GM03348 (cell line): ENCODE measurements at regions not wholly inside any gene's neighbourhood (a gene's known extent, or its start where the extent isn't known, plus 50 kb on each side); places are given as distances from the start of the nearest gene placed in this dataset.
A peak's percentile ranks its signal among the peaks of the same experiment; 100 is the strongest.

Source experiments
- DNase-seq: peaks from one replicate; pipeline ENCODE4 v3.0.0; 2012; ENCODE audit warnings: low spot score

- no peak for DNase-seq
Measured at GRCh38 chr3:72231439-72232196, 446.7 kb upstream of the PROK2 start.

DNA sequence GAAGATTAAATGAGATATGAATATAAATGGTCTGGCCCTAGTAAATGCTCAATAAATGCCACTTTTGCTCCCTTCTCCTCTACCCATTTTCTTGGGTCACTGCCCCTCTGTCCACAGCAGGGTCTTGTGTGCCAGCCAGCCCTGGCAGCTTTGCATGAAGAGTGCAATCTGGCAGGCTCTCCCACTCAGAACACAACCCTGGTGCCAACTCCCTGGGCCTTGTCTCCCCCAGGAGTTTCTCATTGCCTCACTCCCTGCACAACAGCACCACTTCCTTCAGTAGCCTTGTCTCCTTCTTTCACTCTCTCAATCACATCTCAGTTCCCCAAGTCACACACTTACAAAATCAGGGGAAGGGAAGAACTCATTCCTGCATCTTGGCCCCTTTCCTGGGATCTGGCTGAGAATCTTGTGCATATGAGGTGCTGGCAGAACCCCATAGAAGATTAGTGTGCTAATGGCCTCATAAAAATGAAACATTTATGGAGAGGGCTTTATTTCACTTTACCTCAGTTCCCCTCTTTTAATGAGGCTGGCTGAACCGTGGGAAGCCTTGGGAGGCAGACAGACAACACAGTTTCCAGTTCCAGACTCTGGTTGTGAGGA, 445.9 kb upstream of the PROK2 start:
- peak; percentile 34 for DNase-seq

DNA sequence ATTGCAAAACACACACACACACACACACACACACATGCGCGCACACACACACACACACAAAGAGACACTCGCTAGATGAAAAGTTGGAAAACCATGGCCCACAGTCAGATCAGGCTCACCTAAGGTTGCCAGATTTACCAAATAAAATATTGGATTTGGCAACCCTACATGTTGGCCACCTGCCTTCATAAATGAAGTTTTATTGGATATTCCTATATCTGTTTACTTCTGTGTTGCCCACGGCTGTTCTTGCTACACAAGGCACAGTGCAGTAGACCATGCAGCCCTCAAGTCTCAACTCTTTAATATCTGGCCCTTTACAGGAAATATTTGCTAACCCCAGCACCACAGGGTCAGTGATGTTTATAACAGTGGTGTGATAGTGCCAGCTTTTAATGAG, 445.0 kb upstream of the PROK2 start:
- no peak for DNase-seq

DNA sequence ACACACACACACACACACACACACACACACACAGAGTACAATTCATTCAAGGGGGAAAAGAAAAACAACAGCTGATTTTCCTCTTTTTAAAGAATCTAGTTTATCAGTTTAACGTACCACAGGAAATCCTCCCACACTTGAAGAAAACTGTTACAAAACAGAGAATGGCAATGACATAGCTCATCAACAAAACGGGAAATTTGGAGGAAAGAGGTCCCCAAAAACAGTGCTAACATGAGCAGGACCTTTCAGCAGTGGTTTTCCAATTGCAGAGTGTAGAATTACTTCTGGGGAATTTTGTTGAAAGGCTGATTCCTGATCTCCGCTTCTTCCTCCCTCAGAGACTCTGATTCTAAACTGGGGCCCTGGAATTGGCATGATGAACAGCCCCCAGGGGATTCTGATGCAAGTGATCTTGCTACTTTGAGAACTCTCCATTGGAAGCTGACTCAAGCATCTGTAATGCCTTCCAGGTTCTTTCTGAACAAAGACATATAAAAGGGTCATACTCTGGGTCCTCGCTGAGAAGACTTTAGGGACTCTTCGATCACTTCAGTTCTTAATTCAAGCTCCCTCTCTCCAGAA, 442.6 kb upstream of the PROK2 start:
- DNase-seq = no peak

DNA sequence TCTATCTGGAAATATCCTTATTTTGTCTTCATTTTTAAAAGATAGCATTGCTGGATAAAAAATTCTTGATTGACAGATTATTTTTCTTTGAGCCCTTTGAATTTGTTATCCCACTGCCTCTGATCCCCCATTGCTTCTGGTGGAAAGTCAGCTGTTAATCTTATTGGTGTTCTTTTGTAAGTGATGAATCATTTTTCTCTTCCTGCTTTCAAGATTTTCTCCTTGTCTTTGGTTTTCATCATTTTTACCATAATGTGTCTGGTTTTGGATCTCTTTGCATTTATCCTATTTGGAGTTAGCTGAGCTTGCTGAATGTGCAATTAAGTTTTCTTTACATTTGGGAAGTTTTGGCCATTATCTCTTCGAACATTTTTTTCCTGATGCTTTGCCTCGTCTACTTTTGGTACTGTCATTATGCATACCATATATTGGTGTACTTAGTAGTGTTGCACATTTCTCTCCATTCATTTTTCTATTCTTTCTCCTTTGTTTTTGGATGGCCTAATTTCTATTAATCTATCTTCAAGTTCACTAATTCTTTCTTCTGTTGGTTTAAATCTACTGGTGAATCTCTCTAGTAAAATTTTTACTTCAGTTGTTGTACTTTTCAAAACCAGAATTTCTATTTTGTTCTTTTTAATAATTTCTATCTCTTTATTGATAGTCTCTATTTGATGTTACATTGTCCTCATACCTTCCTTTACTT, 440.0 kb upstream of the PROK2 start:
- DNase-seq = no peak

- DNase-seq = no peak
Measured at GRCh38 chr3:72223628-72224027, 438.7 kb upstream of the PROK2 start.

GRCh38 chr3:72223116-72223515, 438.2 kb upstream of the PROK2 start:
- no peak for DNase-seq

DNA sequence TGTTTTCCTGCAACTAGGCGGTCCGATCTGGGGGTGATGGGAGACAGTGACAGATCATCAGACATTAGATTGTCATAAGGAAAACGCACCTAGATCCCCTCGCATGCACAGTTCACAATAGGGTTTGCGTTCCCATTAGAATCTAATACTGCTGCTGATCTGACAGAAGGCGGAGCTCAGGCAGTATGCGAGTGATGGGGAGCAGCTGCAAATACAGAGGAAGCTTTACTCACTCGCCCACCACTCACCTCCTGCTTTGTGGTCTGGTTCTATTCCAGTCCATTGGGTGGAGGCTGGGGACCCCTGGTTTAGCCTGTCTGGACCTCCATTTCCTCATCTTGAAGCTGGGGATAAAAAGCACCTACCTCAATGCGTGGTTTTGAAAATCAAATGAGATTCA, 437.5 kb upstream of the PROK2 start:
- no peak for DNase-seq

GRCh38 chr3:72220946-72221345, 436.0 kb upstream of the PROK2 start:
- DNase-seq = no peak

DNA sequence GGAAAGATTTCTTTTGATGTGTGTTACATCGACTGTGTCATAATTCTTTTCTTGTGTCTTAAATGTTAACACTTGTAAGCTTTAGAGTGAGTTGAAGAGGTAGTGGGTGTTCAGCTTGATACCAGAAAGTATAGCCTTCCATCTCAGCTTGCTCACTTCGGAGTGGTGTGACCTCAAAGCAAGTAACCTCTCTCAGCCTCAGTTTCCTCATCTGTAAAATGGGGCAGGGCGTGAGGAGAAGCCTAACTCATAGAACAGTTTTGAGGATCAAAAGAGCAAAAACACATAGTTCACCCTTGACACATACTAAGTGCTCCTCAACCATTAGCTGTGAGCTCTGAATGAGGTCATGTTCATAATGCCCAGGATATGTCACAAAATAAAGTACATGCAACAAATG, 434.8 kb upstream of the PROK2 start:
- no peak for DNase-seq

DNA sequence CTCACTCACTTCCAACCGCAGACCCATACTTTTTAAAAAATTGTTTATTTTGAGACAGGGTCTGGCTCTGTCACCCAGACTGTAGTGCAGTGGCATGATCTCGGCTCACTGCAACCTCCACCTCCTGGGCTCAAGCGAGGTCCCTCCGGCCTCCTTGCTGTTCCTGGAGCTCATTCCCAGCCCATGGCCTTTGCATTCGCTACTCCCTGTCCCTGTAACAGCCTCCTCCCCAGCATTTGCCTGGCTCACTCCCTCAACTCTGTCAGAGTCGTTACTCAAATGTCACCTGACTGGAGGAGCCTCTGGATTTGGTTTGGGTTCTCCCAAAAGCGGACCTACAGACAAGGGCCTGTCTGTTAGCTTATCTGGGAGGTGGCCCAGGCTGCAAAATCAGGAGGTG, 432.6 kb upstream of the PROK2 start:
- DNase-seq = no peak

GRCh38 chr3:72214066-72214951, 429.4 kb upstream of the PROK2 start:
- DNase-seq = no peak

DNA sequence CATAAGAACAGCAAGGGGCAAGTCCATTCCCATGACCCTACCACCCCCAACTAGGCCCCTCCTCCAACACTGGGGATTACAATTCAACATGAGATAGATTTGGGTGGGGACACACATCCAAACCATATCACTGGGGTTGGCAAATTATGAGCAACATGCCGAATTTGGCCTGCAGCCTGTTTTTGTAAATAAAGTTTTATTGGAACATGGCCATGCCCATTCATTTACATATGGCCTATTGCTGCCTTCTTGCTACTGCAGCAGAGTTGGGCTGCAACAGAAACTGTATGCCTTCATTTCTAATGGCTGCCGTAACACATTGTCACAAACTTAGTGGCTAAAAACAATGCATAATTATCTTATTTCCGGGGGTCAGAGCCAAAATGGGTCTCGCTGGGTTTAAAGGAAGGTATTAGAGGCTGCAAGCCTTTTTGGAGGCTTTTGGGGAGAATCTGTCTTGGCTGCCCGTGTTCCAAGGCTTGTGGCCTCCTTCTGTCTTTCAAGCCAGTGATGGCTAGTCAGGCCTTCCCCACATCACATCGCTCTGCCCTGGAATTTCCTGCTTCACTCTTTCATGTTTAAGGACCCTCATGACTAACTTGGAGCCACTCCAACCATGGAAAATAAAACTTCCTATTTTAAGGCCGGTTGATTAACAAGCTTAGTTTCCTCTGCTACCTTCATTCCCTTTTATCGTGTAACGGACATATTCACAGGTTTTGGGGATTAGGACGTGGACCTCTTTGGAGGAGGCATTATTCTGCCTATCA, 428.5 kb upstream of the PROK2 start:
- no peak for DNase-seq

- no peak for DNase-seq
Measured at GRCh38 chr3:72212396-72212795, 427.4 kb upstream of the PROK2 start.

GRCh38 chr3:72210261-72210660, 425.3 kb upstream of the PROK2 start:
- no peak for DNase-seq

- no peak for DNase-seq
Measured at GRCh38 chr3:72205297-72205826, 420.4 kb upstream of the PROK2 start.

DNA sequence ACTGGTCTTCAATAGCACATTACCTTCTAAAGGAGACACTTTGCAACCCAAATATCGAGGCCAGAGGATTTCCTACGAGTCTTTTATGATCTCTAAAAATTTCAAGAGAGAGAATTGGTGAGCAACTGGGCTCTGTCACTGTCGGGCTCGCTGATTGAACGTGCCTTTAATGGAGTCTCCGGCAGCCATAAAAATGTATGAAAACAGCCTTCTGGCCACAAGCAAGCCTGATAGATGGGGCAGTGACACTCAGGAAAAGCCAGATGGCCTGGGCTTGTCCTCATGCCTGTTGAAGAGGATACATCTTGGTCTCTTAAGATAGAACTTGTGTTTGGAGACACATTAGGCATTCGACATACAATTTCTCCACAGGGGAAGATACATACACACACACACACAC, 419.5 kb upstream of the PROK2 start:
- DNase-seq = no peak

DNA sequence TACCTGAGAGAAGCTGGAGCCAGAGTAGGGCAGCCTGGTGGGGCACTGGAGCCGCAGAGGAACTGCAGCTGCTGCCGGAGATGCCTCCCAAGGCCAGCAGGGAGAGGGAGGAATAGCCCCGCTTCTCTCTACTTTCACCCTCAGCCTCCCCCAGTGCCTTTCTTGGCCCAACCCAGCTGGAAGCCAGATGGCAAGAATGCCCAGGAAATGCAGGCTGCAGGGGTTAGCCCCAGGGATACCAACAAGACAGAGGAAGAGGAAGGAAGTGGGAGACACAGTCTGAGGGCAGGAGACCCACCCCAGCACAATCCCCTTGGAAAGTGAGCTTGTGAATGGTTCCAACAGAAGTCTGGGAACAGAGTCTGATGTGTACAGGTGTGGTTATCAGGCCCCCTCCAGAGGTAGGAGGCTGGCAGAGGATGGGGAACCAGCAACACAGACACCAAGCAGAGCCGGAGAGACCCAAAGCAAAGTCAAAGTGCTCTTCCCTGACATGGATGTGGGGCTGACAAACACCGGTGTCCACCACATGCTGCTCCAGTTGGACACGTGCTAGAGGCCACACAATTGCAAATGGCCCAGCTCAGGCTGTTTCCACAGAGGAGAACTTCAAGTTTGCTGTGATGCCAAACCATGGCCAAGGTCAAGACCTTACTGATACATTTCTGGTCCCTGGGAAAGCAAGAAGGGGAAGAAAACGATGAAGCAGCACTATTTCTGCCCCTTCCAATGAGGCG, 418.8 kb upstream of the PROK2 start:
- DNase-seq = no peak

- DNase-seq = no peak
Measured at GRCh38 chr3:72203105-72203504, 418.2 kb upstream of the PROK2 start.

DNA sequence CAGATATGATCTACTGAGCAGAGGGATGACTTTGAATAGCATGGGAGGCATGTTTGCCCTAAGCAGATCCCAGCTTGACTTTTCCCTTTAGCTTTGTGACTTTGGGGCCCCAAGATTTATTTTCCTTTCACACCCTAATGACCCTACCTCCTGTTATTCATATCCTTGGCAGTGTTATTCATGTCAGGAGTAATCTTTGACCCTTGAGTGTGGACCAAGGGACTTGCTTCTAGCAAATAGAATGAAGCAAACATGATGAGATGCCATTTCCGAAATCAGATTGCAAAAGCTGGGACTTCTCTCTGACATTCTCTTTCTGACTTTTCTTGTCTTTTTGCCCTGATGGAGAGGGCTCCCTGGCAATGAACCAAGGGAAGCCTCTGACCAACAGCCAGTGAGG, 415.4 kb upstream of the PROK2 start:
- DNase-seq = no peak
